Ishikawa (cell line): ENCODE measurements at regions not wholly inside any gene's neighbourhood (a gene's known extent, or its start where the extent isn't known, plus 50 kb on each side); places are given as distances from the start of the nearest gene placed in this dataset.

Experiments
- CEBPB ChIP-seq: IDR thresholded peaks from 2 replicates; pipeline ENCODE4 v1.6.1; 2012
- CREB1 ChIP-seq: IDR thresholded peaks from 2 replicates; pipeline ENCODE4 v1.6.1; 2012; ENCODE audit warnings: low read depth
- EGR1 ChIP-seq: IDR thresholded peaks from 2 replicates; pipeline ENCODE4 v1.6.1; 2012
- EP300 ChIP-seq: IDR thresholded peaks from 2 replicates; pipeline ENCODE4 v1.6.1; 2012; ENCODE audit warnings: borderline replicate concordance
- FOXM1 ChIP-seq: IDR thresholded peaks from 2 replicates; pipeline ENCODE4 v1.6.1; 2012; ENCODE audit warnings: low read depth, borderline replicate concordance
- NFIC ChIP-seq: IDR thresholded peaks from 2 replicates; pipeline ENCODE4 v1.6.1; 2012
- RAD21 ChIP-seq: IDR thresholded peaks from 2 replicates; pipeline ENCODE4 v1.6.1; 2012; ENCODE audit warnings: low read depth
- TAF1 ChIP-seq: IDR thresholded peaks from 2 replicates; pipeline ENCODE4 v1.6.1; 2012; ENCODE audit warnings: low read depth, mild to moderate bottlenecking
- TCF12 ChIP-seq: IDR thresholded peaks from 2 replicates; pipeline ENCODE4 v1.6.1; 2012; ENCODE audit warnings: low read depth
- TEAD4 ChIP-seq: IDR thresholded peaks from 2 replicates; pipeline ENCODE4 v1.6.1; 2012
- YY1 ChIP-seq: IDR thresholded peaks from 2 replicates; pipeline ENCODE4 v1.6.1; 2012; ENCODE audit warnings: low read depth
- ZBTB7A ChIP-seq: IDR thresholded peaks from 2 replicates; pipeline ENCODE4 v1.6.1; 2012; ENCODE audit warnings: low read depth
- TF ChIP-seq, protein P1 (sequence below): IDR thresholded peaks from 2 replicates; pipeline ENCODE4 v1.6.1; 2012; ENCODE audit warnings: low read depth, mild to moderate bottlenecking
- TF ChIP-seq, protein P2 (sequence below): IDR thresholded peaks from 2 replicates; pipeline ENCODE4 v1.6.1; 2012
- TF ChIP-seq, protein P3 (sequence below): IDR thresholded peaks from 2 replicates; pipeline ENCODE4 v1.6.1; 2012

DNA sequence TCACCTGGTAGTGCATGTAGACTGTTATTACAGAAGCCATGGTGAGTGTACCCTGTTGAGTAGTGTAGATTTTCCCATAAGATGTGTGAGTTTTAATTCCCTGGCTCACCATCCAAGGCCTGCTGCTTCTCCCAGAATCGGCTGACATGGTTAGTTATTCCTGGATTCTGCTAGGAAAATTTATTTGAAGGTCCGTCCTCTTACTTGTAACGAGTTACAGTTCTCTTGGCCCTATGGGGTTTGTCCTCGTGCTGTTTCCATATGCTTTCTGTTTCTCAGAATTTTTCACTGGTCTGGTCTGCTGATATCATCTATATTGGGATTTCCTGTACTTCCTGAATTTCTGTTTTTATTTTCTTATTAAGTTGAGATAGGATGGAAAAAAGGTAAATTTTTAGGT lies 423.3 kb upstream of the RGS6 start:
- no peak for TF ChIP-seq TCF12
- TF ChIP-seq, protein P1, sequence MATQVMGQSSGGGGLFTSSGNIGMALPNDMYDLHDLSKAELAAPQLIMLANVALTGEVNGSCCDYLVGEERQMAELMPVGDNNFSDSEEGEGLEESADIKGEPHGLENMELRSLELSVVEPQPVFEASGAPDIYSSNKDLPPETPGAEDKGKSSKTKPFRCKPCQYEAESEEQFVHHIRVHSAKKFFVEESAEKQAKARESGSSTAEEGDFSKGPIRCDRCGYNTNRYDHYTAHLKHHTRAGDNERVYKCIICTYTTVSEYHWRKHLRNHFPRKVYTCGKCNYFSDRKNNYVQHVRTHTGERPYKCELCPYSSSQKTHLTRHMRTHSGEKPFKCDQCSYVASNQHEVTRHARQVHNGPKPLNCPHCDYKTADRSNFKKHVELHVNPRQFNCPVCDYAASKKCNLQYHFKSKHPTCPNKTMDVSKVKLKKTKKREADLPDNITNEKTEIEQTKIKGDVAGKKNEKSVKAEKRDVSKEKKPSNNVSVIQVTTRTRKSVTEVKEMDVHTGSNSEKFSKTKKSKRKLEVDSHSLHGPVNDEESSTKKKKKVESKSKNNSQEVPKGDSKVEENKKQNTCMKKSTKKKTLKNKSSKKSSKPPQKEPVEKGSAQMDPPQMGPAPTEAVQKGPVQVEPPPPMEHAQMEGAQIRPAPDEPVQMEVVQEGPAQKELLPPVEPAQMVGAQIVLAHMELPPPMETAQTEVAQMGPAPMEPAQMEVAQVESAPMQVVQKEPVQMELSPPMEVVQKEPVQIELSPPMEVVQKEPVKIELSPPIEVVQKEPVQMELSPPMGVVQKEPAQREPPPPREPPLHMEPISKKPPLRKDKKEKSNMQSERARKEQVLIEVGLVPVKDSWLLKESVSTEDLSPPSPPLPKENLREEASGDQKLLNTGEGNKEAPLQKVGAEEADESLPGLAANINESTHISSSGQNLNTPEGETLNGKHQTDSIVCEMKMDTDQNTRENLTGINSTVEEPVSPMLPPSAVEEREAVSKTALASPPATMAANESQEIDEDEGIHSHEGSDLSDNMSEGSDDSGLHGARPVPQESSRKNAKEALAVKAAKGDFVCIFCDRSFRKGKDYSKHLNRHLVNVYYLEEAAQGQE: no peak
- TF ChIP-seq ZBTB7A: no peak
- TF ChIP-seq TAF1: no peak
- TF ChIP-seq YY1: no peak
- TF ChIP-seq NFIC: no peak
- TF ChIP-seq FOXM1: no peak
- TF ChIP-seq CREB1: no peak

DNA sequence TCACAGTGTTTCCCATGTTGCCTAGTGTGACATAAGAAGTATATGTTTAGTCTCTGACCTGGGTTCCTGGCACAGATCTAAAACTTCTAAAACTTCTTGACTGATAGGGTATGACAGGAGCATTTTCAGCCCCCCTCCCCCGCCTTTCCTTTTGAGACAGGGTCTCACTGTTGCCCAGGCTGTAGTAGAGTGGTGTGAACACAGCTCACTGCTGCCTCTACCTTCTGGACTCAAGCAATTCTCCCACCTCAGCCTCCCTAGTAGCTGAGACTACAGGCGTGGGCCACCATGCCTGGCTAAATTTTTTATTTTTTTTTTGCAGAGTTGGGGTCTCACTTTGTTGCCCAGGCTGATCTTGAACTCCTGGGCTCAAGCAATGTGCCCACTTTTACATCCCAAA lies 421.1 kb upstream of the RGS6 start:
- TF ChIP-seq NFIC (no peak), EP300 (no peak), EGR1 (no peak), TCF12 (no peak), CEBPB (no peak), RAD21 (no peak), FOXM1 (no peak), ZBTB7A (no peak), CREB1 (no peak), YY1 (no peak)
- TF ChIP-seq, protein P2, sequence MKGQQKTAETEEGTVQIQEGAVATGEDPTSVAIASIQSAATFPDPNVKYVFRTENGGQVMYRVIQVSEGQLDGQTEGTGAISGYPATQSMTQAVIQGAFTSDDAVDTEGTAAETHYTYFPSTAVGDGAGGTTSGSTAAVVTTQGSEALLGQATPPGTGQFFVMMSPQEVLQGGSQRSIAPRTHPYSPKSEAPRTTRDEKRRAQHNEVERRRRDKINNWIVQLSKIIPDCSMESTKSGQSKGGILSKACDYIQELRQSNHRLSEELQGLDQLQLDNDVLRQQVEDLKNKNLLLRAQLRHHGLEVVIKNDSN: no peak
- TF ChIP-seq, protein P1: no peak
- TF ChIP-seq, protein P3, sequence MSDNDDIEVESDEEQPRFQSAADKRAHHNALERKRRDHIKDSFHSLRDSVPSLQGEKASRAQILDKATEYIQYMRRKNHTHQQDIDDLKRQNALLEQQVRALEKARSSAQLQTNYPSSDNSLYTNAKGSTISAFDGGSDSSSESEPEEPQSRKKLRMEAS: no peak

DNA sequence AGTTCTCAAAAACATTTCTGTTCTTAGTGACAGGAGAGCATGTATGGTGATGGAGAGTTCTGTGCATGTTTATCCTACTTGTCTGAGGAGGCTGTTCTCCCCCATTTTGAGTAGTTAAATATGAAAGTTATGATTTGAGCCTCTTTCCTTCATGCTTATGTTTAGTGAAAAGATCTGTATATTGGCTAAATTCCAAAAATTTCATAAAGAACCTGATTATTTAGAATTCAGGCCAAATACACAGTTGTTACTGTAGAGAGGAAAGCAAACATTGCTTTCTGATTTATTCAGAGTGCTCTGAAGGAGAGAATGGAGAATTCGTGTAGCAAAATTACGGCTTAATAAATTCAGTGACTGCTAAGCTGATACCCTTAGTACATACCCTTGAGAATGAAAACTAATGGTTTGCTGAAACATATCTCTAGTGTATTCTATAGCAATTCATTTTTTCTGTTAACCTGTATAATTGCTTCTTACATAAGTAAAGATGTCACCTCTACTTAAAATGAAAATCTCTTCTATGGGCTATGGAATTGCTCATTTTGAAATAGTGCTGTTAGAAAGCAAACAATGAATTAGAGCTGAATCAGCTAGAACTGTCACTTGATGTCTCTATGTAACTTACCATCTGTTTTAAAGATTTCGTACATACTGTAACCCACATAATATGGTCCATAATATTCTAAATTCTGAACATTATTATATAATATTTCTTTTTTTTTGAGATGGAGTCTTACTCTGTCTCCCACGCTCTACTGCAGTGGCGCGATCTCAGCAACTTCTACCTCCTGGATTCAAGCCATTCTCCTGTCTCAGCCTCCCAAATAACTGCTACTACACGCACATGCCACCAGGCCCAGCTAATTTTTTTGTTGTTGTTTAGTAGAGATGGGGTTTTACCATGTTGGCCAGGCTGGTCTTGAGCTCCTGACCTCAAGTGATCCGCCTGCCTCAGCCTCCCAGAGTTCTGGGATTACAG lies 417.0 kb upstream of the RGS6 start:
- TF ChIP-seq CREB1 (no peak), ZBTB7A (no peak), TCF12 (no peak)

DNA sequence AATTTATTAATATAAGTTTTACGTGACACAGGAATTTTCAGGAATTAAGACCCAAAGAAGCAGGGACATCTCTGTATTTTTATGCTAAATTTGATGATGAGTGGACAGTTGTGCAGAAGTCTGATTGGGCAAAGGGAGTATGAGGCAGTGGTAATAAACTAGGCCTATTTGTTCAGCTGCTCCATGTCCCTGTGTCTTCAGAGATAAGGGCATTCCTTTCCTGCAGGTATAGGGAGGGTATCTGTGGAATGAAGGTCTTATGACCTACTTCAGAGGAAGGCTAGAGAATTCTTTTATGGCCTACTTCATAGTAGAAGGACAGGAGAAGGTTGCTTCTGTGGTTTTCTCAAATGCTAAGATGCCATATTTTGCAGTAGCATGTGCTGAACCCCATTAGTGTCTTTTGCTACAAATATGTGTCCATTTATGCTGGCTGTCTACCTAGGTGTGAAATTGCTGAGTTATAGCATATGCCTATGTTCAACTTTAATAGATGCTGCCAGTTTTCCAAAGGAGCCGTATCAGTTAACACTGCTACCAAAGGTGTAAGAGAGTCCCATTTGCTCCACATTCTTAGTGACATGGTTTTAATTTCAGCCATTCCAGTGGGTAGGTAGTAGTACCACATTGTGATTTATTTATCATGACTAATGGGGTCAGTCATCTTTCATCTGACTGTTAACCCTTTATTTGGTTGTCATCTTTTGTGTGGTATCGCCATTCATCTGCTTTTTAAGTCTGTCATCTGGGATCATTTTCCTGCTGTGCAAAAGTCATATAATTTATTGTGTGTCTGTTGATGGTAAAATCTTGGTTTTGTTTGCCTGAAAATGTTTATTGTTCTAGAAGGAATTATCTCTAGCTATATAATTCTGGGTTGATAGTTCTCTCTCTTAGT lies 410.7 kb upstream of the RGS6 start:
- TF ChIP-seq TEAD4 (no peak), FOXM1 (no peak), EP300 (no peak), ZBTB7A (no peak)
- TF ChIP-seq, protein P3: no peak
- TF ChIP-seq, protein P2: no peak
- TF ChIP-seq, protein P1: no peak
